HG03064 (cell line): ENCODE measurements at regions not wholly inside any gene's neighbourhood (a gene's known extent, or its start where the extent isn't known, plus 50 kb on each side); places are given as distances from the start of the nearest gene placed in this dataset.

Experiments
- ATAC-seq: cut with Tn5 transposase; IDR thresholded peaks from one replicate; pipeline ENCODE4 v1.9.1; 2021; ENCODE audit warnings: low read depth; ENCODE audit not compliant: unreplicated experiment

DNA sequence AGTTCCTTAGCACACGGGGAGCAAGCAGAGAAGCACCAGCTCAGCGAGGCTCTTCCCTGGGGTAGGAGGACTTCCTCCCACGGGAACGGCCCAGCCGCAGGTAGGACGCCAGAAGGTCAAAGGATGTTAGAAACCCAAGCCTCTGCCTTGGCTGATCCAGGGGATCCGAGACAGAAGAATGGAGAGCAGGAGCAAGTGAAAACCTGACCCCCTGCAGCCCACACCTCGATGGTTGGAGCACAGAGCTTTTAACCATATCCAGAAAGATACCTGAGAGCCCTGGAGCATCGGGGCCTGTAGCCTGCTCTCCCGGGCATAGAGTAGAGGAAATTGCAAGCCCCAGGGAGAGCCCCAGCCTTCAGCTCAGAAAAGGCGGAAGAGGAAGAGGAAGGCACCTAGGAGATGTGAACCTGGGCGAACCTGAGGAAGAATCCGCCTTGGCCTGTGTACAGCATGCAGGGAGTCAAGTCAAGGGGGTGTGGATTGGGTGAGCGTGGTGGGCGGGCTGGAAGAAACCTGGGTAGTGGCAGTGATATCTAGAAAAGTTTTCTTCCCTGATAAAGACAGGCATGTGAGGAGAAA, 76.3 kb downstream of the PSMG1 start:
- no peak for ATAC-seq

DNA sequence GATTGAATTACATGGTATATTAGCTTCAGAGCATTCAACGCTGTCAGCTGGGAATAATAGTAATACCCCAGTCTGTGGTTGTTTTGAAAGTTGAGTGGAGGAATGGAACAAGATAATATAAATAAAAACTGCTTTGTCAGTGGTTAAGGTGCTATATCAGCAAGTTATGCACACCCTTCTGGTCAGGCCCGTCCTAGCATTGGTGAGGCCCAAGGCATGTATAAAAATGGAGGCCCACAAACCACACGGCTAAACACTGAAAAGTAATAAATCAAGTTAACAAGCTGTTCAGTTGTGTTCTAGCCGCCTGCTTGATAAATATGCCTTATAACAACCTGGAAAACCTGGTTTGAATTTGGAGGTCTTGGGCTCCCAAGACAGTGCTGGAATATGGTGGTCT, 77.4 kb downstream of the PSMG1 start:
- ATAC-seq, result no peak

DNA sequence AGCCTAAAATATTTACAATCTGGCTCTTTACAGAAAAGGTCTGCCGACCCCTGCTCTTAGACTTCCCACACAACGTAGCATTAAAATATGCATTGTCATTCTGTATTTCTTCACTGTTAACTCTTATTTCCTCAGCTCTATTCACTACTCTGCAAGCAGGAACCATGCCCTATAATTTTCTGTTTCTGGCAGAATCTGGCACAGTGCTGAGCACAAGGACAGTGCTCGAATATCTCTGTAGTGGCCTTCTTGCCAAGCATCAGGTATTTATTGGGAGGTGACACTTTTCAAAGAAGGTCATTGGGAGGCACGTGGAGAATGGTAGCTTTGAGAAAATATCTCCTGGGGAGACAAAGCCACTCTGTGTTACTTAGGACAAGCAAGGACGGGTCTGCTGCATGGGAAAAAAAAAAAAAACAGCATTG, 77.9 kb downstream of the PSMG1 start:
- ATAC-seq, result no peak

DNA sequence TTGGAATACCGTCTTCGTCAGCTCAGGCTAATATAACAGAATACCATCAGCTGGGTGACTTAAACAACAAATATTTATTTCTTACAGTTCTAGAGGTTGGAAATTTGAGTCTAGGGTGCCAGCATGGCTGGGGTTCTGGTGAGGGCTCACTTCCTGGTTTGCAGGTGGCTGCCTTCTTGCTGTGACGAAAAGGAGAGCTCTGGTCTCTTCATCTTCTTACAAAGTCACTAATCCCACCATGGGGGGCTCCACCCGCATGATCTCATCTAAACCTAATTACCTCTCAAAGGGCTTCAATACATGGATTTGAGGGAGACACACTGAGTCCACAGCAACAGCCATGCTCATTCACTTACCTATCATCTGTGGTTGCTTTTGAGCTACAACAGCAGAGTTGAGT, 78.3 kb downstream of the PSMG1 start:
- no peak for ATAC-seq

DNA sequence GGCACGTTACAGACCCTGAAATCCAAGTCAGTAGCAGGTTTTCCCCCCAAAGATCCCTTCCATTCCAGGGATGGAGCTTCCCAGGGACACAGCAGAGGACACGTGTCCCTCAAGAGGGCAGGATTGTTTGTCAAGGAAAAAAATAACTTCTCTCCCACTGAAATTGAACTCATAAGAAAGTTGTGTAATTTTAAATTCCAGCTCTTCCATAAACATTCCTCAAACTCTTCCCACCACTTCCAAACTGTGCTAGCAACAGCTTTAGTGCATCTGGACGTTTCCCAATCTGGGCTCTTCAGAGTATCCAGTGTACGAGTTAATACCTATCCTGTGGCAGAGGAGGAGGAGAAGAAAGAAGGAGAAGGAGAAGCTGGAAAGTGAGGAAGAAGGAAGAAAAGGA, 79.6 kb downstream of the PSMG1 start:
- no peak for ATAC-seq

DNA sequence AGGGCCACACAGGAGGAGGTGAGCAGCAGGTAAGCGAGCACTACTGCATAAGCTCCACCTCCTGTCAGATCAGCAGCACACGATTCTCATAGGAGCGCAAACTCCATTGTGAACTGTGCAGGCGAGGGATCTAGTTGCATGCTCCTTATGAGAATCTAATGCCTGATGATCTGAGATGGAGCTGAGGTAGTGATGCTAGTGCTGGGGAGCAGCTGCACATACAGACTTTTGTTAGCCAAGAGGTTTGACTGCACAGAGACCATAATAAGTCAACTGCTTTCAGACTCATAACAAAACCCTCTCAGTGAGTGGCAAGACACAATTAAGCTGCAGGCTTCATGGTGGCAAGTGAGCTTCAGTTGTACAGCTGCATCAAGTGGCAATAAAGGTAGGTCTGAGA, 83.4 kb downstream of the PSMG1 start:
- no peak for ATAC-seq

DNA sequence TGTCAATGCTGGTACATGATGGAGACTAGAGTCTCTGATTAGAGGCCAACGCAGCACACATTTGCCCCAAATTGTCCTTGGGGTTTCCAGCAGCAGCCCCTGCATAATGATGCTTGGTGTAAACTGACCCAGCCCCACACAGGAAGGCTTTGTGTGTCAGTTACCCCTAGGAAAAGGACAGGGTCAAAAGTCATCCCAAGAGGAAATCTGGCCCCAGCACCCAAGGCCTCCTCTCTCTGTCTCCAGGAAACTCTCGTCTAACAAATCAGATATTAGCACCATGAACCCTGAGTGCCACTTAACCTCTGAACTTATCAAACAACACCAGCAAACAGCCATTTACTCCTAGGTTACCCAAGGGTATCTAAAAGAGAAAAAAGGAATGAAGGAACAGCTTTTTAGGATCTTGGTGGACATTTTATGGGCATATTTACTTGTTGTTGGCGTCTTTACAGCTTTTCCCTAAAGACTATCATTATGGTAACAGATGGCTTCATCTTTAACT, 84.5 kb downstream of the PSMG1 start:
- no peak for ATAC-seq

DNA sequence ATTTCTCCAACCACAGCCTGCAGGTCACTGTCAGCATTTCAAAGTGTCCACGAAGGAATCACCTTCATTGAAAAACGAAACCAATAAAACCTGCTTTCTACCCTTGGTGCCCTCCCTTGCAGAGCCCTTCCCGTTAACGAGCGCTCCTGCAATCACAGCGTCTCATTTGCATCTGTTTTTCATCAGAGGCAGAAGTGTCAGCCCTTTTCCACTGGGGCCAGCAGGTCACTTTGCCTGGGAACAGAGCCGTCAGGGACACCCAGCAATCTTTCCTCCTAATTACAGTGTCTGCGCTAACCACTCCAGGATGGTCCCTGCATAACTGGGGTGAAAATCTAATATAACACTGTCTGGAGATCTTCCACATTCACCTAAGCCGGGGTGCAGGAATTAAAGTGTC, 85.3 kb downstream of the PSMG1 start:
- no peak for ATAC-seq

DNA sequence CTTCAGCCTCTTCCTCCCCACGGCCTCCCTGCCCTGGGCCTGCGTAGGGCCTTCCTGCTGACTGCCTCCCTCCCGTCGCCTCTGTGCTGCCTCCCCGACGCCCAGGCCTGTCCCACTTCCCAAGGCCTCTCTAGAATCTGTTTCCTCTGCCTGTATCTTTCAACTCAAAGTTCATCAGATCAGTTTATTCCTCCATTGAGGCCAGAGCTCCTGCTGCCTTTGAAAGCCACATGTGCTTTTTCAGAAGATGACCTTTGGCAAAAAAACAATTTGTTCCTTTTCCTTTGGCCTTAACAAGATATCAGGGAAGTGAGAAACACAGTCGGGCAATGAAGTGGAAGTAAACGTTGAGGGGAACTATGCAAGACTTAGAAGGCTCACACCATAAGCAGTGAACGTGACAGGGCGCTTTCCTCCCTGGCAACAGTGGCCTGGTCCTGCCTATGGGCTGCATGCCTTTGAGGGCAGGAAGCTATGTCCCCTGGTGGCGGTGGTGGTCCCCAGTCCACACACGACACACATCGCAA, 85.9 kb downstream of the PSMG1 start:
- no peak for ATAC-seq

DNA sequence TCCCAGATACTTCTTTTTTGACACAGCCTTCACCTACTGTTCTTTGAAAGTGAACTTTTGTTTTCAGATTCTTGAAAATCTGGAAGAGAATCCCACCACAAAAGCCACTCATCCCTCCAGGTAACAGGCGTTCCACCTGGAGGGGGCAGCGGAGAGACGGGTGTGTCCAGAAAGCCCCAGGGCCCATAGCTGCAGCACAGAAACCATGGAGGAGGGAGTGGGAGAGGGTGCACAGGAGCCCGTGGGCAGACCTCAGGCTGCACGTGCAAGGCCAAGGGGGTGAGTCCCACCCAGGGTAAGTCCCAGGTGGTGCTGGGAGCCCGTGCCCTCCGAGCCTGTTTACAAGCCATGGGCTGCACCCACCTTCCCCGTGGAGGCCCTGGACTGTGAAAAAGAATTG, 86.5 kb downstream of the PSMG1 start:
- no peak for ATAC-seq

DNA sequence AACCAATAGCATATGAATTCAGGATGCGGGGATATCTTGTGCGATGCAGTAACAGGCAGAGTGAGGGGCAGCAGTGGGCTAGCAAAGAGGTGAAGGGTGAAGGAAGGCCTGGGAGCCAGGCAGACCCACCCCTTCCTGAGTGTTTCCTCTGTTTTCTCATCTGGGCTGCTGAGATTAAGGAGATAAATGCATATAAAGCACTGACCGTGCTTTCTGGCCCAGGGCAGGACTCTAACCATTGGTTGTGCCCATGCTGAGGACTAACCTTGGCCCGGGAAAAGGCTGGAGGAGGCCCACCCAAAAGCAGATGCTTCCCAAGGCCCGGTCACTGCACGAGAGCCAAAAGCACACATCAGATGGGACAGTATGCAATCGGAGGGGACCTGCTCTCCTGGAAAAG, 87.6 kb downstream of the PSMG1 start:
- no peak for ATAC-seq

DNA sequence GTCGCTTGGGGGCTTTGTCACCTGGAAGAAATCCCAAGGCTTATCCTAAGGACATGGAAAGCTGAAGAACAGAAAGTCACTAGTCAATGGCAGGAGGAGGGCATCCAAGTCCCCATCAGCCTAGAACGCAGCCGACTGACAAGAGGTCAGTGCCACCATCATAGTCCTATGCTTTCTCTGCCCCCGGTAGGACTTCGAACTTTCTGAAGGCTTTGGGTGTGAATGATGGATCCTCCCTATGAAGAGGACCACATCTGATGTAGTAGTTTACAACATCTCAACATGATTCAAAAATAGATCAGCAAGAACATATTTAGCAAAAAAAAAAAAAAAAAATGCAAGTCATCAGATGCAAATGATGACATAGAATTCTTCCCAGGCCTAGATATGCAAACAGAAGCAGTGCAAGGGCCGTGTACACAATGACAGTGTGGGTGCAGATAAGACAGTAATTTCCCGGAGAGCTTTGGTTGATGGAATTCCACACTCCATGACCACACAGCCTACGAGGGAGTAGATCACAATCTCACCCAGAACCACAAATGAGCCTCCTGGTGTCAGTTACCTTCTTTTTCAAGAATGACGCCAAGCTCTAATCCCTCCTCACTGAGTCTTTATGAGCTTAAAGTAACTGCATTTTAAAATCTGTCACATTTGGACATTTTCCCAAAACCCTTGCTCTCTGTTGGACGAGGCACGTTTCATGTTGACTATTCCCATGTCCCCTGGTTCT, 88.2 kb downstream of the PSMG1 start:
- ATAC-seq, result no peak

DNA sequence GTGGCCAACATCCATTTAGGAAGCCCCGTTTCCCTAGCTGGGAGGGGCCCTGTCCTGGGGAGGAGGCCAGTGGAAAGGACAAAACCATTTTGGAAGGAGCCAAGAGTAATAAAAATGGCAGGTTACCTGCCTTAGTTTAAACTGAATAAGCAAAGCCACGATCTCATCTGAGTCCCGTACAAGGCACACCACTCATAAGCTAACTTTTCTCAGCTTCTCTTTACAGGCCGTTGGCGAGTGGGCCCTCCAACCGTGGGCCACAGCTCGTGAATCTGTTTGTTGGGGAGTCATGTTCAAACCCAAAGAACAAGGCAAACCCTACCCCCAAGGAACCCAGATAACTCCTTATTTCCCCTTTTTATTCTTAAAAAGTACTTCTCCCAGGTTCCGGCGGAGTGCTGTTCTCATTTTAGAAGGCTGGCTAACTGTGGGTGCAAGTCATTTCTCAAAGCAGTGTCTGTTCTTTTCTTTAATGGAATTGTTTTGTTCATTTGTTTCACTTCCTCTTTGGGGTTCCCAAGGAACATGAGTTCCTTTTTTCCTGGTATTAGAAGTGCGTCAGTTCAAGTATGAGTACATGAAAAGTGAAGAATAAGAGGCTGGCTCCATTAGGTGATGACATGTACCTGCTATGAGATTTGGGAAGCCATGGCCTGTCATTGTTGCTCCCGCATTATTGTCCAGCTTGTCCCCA, 89.0 kb downstream of the PSMG1 start:
- no peak for ATAC-seq

DNA sequence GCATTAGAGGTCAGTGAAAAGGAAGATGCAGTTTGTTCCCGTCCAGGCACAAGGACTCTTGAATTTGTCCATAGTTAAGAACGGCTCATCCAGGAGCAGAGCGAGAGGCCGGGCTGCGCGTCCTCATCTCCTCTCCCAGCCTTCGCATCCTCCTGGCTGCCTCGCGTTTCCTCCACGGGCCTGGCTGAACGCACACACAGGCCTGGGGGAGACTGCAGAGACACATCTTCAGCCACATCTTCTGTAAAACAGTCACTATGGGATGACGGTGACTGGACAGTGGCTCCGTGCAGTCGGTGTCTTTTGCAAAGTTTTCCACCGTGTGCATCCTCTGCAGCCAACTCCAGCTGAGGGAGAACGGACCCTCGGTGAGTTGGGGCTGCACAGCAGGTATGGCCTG, 89.7 kb downstream of the PSMG1 start:
- ATAC-seq, result no peak

DNA sequence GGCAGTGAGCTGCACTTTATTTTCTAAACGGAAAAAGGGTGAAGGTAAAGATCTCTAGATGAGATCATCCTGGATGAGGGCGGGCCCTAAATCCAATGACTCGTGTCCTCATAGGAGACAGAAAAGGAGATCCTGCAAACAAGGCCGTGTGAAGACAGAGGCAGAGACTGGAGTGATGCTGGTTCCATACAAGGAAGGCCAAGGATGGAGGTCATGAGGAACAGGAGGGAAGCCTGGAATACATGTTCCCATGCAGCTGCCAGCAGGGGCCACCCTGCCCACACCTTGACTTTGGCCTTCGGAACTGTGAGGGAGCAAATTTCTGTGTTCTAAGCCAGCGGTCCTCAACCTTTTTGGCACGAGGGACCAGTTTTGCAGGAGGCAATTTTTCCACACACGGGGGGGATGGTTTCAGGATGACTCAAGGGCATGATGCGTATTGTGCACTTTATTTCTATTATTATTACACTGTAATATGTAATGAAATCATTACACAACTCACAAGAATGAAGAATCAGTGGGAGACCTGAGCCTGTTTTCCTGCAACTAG, 94.3 kb downstream of the PSMG1 start:
- ATAC-seq, result no peak

DNA sequence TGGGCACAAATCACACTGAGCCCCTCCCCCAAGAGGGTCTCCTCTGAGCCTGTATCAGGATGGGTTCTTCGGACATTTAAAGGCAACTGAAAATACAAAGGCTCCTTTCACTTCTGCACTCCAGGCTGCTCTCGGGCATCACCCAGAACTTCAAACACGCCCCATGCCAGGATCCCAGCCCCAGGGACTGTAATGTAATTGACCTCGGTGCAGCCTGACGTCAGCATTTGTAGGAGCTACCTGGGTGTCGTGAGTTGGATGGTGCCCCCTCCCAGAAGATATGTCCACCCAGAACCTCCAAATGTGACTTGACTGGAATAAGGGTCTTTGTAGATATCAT, 95.2 kb downstream of the PSMG1 start:
- no peak for ATAC-seq

DNA sequence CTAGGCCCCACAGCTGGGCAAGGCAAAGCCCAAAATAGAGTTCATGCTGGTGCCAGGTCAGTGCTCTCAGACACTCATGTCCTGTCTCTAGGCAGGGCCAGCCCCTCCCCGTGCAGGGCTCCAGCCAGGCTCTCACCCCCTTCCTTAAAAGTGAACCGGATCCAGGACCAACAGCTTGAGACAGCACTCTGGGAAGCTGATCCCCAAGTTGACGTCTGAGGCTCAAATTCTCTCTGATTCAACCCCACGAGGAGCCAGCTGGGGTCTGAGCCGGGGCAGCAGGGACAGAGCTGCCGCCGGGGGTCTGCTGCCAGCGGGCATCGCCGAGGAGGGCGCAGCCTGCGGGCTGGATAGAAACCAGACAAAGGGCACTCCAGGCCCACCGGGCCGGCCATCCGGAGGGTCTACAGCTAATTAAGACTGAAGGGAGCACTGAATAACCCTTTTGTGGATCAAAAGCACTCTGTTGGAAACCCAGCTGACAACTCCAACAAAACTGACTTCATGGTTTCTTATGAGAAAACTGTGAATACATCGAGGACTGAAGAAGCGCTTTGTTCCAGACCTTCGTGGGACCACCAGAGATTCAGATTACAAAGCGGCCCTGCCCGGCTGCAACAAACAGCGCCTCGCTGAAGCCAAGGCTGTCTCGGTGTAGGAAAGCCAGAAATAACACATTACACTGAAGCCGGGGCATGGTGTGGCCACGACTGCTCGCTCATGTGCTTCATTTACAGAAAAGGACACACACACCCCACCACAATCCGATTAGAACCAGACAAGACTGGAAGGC, 95.8 kb downstream of the PSMG1 start:
- ATAC-seq, result no peak

DNA sequence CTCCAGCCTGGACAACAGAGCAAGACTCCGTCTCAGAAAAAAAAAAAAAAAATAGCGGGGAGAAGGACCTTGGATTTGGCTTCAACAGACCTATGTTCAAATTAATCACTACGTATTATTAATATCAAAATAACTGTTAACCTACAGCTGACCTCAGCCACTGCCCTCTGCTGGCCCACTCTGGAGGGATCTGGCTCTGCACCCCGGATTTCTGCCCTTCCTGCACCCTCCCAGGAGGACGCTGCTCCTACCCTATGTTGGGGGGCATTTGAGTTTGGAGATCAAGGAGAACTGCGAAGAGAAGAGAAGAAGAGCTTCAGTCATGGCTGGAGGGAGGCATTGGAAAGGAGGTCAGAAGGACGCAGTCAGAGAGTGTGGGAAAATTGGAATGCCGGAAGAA, 96.7 kb downstream of the PSMG1 start:
- ATAC-seq, result no peak

DNA sequence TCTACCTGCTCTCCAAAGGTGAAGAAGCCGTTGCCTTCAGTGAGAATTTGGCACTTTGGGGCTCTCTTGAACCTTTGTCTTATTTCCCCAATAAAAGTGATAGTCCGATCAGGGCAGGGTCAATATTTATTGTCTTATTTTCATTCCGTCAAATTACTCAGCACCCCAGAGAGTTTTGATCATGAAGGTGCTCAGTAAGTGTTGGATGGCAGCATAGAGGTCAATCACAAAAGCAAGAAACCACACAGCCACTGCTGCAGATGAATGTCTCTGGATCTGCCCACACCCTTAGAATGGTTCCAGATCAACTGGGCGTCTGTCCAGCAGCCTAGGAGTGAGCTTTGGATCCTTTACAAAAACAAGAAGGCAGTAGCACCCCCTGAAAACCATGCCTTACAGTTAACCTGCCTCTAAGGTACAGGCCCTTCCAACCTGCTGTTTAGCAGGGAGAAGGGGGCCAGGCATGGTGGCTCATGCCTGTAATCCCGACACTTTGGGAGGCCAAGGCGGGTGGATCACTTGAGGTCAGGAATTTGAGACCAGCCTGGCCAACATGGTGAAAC, 97.3 kb downstream of the PSMG1 start:
- ATAC-seq, result no peak

DNA sequence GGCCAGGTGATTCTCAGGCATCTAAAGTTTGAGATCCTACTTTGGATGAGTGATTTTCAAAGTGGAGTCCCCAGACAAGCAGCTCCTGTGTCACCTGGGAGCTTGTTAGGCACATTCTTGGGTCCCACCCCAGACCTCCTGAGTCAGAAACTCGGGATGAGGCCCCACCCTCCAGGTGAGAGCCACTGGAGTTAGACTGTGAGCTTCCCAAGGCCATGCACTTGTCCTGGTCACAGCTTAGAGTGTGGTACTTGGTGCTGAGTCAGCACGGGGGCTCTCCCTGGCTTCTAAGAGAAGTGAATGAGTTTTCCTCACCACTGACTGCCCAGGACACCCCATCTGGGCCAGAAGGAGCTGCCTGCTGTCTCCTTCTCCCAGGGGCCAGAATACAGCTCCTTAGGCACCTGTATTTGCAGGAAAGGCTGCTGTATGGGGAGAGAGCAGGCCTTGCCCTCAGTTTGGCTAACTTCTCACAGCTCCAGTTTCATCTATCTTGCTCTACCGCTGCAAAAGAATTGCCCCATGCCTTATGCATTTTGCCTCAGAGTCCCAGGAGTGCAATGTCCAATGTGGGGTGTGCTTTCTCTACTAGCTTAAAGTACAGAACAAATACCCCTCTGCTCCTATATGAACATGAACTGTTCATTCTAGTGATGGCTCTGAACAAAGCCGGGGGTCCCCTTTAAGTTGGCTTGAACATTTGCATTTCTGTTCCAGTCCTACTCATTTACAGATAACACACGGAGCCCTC, 98.1 kb downstream of the PSMG1 start:
- ATAC-seq, result no peak
